ENCODE measurements at regions not wholly inside any gene's neighbourhood (a gene's known extent, or its start where the extent isn't known, plus 50 kb on each side); places are given as distances from the start of the nearest gene placed in this dataset.
A peak's percentile ranks its signal among the peaks of the same experiment; 100 is the strongest.

GRCh38 chr1:192521734-192522133, 53.8 kb upstream of the RGS1 start:
- DNase-seq: no peak
- peaks cover 17% of the 10 kb centered on the region for H3K27me3 Mint-ChIP-seq
- Histone ChIP-seq H4K20me1 (ENCODE audit: control insufficient read depth, insufficient read depth, low read length, poor library complexity, severe bottlenecking) (no peaks in the 10 kb centered on the region), H3K9ac (ENCODE audit: low read length) (no peak overlapping the region), H3K79me2 (ENCODE audit: control insufficient read depth, insufficient read depth, low read length) (no peaks in the 10 kb centered on the region), H3K4me3 (ENCODE audit: control extremely low read depth in 1 of 5, extremely low read depth in 1 of 5, insufficient read depth in 1 of 5, low read depth in 2 of 5, low read length in 4 of 5) (no peak overlapping the region), H3K9me3 (ENCODE audit: control extremely low read depth in 1 of 3, control insufficient read depth in 2 of 3, insufficient read depth in 1 of 3, low read length in 2 of 3) (peaks cover 0 to 1% (median 0%) of the 10 kb centered on the region in 3 donors), H3K27ac (ENCODE audit: low read length in 2 of 2) (no peak overlapping the region), H3K4me1 (ENCODE audit: control insufficient read depth in 2 of 2, insufficient read depth in 2 of 2, low read length in 2 of 2) (peaks cover 14 to 15% of the 10 kb centered on the region in 2 donors), H3K36me3 (replicated peaks in 1 of 2; ENCODE audit: control extremely low read depth in 1 of 2, control insufficient read depth in 1 of 2, extremely low read depth in 1 of 2, insufficient read depth in 2 of 2, low read length in 1 of 2) (no peaks in the 10 kb centered on the region), H2AFZ (ENCODE audit: insufficient read depth, low read depth, low read length, poor library complexity, severe bottlenecking) (no peak overlapping the region), H3K27me3 (replicated peaks in 1 of 4; ENCODE audit: control extremely low read depth in 1 of 4, control insufficient read depth in 3 of 4, insufficient read depth in 4 of 4, low read length in 3 of 4) (no peaks in the 10 kb centered on the region), H3K4me2 (replicated peaks; ENCODE audit: low read depth, low read length, poor library complexity, severe bottlenecking) (no peak overlapping the region)
- H3K27ac Mint-ChIP-seq: peak overlapping the region; percentile 12
- H3K9me3 Mint-ChIP-seq (ENCODE audit: insufficient read depth): no peaks in the 10 kb centered on the region
- POLR2A ChIA-PET: no interaction called here
- H3K4me1 Mint-ChIP-seq: peaks cover 22% of the 10 kb centered on the region
- CTCF ChIA-PET: interaction anchor here (0.8 kb wide), 1 partner anchor 11 kb away, joined by 4 read pairs; no protein-coding TSS in a partner anchor
- intact Hi-C loops (cut with micrococcal nuclease): no loop called here
- no peak for ATAC-seq (ENCODE audit: low read depth)
- WGBS (ENCODE audit: insufficient coverage): 20% methylated on average over 1 of the region's 1 CpG
- TF ChIP-seq, protein P1, sequence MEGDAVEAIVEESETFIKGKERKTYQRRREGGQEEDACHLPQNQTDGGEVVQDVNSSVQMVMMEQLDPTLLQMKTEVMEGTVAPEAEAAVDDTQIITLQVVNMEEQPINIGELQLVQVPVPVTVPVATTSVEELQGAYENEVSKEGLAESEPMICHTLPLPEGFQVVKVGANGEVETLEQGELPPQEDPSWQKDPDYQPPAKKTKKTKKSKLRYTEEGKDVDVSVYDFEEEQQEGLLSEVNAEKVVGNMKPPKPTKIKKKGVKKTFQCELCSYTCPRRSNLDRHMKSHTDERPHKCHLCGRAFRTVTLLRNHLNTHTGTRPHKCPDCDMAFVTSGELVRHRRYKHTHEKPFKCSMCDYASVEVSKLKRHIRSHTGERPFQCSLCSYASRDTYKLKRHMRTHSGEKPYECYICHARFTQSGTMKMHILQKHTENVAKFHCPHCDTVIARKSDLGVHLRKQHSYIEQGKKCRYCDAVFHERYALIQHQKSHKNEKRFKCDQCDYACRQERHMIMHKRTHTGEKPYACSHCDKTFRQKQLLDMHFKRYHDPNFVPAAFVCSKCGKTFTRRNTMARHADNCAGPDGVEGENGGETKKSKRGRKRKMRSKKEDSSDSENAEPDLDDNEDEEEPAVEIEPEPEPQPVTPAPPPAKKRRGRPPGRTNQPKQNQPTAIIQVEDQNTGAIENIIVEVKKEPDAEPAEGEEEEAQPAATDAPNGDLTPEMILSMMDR (IDR thresholded peaks at IDR 0.05): no peak
- TF ChIP-seq EZH2 (IDR thresholded peaks at IDR 0.05; ENCODE audit: borderline replicate concordance, insufficient read depth, low read depth, low read length, poor library complexity, severe bottlenecking): no peak
- H3K4me3 Mint-ChIP-seq: no peak overlapping the region

DNA sequence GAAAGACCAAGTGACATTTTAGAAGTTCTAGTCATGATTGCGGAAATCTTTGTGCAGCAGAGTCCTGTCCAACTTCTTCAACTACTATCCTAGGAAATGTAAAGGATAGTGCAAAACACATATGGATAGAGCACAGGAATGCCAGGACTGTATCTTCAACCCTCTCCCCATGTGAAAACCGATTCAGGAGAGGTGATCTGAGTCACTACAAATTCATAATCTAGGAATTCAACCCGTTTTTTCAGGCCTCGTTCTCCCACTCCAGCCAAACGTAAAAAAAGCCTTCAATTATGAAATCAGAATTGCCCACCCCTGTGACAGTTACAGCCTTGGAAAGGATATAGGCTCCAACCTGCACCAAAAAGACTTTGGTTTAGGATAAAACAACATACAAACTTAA, 52.9 kb upstream of the RGS1 start:
- Mint-ChIP-seq H3K4me3 (no peak overlapping the region), H3K4me1 (peaks cover 14% of the 10 kb centered on the region), H3K27ac (no peak overlapping the region), H3K9me3 (ENCODE audit: insufficient read depth) (no peaks in the 10 kb centered on the region), H3K27me3 (peaks cover 14% of the 10 kb centered on the region)
- H3K4me2 ChIP-seq (replicated peaks; ENCODE audit: low read depth, low read length, poor library complexity, severe bottlenecking): no peak overlapping the region
- POLR2A ChIA-PET: no interaction called here
- no peaks in the 10 kb centered on the region for H3K9me3 ChIP-seq (ENCODE audit: control extremely low read depth in 1 of 3, control insufficient read depth in 2 of 3, insufficient read depth in 1 of 3, low read length in 2 of 3)
- 94% methylated on average over 5 of the region's 5 CpGs for WGBS (ENCODE audit: insufficient coverage)
- H3K9ac ChIP-seq (ENCODE audit: low read length): no peak overlapping the region
- TF ChIP-seq, protein P1 (IDR thresholded peaks at IDR 0.05): no peak
- TF ChIP-seq EZH2 (IDR thresholded peaks at IDR 0.05; ENCODE audit: borderline replicate concordance, insufficient read depth, low read depth, low read length, poor library complexity, severe bottlenecking): no peak
- DNase-seq (no peak), ATAC-seq (ENCODE audit: low read depth) (no peak)
- H3K27me3 ChIP-seq (replicated peaks in 1 of 4; ENCODE audit: control extremely low read depth in 1 of 4, control insufficient read depth in 3 of 4, insufficient read depth in 4 of 4, low read length in 3 of 4): peaks cover 0 to 5% (median under 1%) of the 10 kb centered on the region in 4 experiments
- H3K27ac ChIP-seq (ENCODE audit: low read length in 2 of 2): no peak overlapping the region
- H2AFZ ChIP-seq (ENCODE audit: insufficient read depth, low read depth, low read length, poor library complexity, severe bottlenecking): no peak overlapping the region
- peaks cover 5 to 6% of the 10 kb centered on the region in 2 donors for H3K4me1 ChIP-seq (ENCODE audit: control insufficient read depth in 2 of 2, insufficient read depth in 2 of 2, low read length in 2 of 2)
- H3K4me3 ChIP-seq (ENCODE audit: control extremely low read depth in 1 of 5, extremely low read depth in 1 of 5, insufficient read depth in 1 of 5, low read depth in 2 of 5, low read length in 4 of 5): no peak overlapping the region
- no peaks in the 10 kb centered on the region for H4K20me1 ChIP-seq (ENCODE audit: control insufficient read depth, insufficient read depth, low read length, poor library complexity, severe bottlenecking)
- no peaks in the 10 kb centered on the region for H3K36me3 ChIP-seq (replicated peaks in 1 of 2; ENCODE audit: control extremely low read depth in 1 of 2, control insufficient read depth in 1 of 2, extremely low read depth in 1 of 2, insufficient read depth in 2 of 2, low read length in 1 of 2)
- no peaks in the 10 kb centered on the region for H3K79me2 ChIP-seq (ENCODE audit: control insufficient read depth, insufficient read depth, low read length)
- intact Hi-C loops (cut with micrococcal nuclease): no loop called here
- CTCF ChIA-PET: interaction anchor here (0.8 kb wide), 1 partner anchor 12 kb away, joined by 4 read pairs; no protein-coding TSS in a partner anchor

All from B cell (primary cell).